Kidney tubule cell (primary cell): ENCODE measurements at regions not wholly inside any gene's neighbourhood (a gene's known extent, or its start where the extent isn't known, plus 50 kb on each side); places are given as distances from the start of the nearest gene placed in this dataset.

Source experiments
- DNase-seq: peaks from one replicate; pipeline ENCODE4 v3.0.0-alpha.2; 2018; ENCODE audit warnings: low spot score

DNA sequence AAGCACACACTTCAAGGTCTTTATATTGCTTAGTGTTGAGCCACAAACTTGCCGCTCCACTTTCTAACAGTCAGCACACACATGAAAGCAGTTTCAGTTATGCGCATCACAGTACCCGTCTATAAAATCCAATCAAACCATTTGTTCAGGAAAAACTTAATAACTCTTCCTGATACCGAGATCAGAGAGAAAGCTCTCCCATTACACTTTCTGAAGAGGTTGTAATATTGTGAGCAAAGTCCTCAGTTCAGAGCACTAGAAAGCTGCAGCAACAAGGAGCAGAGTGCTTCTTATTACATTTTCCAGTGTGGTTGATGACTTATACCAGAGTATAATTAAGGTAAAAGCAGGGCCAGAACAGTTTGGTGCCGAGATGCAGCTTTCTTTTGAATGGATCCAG lies 102.8 kb upstream of the F3 start:
- no peak for DNase-seq

DNA sequence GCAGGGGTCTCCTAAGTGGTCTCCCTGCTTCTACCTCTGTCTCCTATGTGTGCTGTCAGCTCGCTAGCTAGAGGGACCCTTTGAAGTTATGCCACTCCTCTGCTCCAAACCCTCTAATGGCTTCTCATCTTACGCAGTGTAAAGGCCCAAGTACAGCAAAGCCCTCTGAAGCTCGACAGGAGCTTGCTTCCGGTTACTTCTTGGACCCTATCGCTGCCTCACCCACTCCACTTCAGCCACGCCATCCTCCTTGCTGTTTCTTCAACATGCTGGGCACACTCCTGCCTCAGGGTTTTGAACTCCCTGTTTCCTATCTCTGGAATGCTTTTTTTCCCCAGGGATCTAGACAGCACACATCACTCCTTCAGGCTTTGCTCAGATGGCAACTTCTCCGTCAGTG lies 102.3 kb upstream of the F3 start:
- DNase-seq: no peak

DNA sequence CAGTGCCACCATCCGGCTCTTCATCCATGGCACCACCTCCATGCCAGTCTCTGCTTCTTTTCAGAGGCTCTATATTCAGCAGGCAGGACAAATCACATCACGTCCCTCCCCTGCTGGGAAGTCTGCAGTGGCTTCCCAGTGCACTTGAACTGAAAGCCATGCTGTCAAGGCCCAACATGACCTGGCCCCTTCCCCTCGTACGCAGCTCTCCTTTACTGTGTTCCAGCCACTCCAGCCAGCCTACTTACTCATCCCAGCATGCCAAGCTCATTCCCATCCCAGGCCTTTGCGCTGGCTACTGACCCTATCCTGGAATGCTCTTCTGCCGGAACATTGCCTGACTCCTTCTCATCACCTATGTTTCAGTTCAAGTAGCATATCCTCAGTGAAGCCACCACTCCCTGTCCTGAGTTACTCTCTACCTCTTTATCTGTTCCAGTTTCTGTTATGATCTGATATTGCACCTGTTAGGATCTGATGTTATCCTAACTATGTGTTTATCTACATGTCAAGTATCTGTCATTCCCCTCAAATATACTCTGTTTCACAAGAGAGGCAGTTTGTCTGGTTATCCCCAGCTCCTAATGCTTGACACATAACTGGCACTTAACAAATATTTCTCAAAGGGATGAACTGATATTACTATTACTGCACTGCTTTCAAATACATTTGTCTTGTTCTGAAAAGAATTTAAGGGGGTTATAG lies 101.2 kb upstream of the F3 start:
- DNase-seq: no peak

DNA sequence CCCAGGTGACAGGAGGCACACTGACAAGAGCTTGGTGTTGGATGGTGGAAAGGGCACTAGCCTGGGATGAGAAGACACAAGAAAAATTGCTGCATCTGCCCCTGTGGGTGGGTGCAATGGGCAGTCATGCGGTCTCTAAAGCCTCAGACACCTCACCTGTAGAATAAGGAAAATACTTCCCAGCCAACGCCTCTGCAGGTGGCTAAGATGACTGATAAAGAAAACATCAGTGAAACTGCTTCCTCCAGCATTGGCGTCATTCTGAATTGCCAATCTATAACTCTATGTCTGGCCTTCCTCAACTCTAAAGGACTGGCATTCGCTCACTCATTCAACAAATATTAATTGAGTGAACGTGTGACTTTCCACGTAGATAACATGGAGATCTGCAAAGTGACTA lies 100.4 kb upstream of the F3 start:
- DNase-seq: peak; percentile 89

DNA sequence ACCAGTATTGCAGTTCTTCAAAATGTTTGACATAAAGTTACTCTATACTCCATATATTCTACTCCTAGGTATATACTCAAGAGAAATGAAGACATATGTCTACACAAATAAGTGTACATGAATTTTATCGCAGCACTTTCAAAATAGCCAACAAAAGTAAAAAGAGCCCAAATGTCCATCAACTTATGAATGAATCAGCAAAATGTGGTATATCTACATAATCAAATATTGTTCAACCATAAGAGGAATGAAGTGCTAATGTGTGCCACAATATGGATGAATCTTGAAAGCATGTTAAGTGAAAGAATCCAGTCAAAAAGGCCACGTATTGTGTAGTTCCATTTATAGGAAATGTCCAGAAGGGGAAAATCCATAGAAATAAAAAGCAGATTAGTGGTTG lies 98.6 kb upstream of the F3 start:
- DNase-seq: no peak

DNA sequence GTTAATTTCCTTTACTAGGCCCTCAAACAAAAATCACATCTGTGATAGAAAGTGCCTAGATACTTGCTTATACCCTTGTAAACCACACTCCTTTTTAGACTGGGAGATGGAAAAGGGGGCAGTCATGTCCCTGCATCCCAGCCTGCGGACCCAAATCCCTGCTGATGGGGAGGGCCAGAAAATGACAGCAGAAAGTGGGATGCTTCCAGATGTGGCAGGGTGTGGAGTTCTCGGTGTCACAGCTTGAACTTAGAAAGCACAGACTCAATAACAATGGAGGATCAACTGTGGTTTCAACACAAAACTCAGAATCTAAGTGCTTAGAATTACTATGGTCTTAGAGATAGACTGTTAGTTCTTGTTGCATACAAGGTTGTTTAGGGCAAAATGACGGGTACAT lies 95.6 kb upstream of the F3 start:
- no peak for DNase-seq

DNA sequence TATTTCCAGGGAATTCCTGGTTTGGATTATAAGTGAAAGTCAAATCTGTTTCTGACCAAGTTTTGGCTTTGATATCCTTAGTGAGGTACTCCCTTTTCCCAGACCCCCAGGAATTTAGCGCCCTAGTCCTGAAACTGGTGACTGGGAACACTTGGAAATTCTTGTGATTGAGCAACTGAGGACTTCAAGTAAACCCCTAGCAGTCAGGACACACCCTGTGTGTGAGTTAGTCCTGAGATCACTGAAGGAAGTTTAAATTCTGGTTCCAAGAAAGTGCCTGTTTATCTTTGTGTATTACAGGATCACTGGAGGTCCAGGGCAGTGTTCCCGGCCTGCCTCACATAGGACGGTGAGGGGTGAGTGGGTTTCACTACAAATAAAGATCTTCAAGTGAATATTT lies 95.1 kb upstream of the F3 start:
- no peak for DNase-seq

DNA sequence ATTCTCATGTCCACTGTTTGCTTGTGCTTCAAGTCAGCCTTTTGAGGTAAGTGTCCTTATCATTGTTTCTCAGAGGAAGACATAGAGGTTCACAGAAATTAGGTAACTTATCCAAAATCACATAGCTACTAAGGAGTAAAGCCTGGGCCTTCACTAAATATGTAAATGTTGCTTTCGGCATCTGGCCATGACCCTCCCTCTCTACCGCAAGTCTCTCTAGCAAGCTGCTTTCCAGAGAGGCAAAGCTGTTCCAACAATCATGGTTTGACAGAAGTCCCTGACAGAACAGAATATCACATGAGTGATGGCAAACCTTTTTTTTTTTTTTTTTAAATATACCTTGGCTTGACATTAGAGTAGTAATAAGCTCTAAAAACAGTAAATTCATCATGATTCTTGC lies 94.5 kb upstream of the F3 start:
- DNase-seq: no peak

DNA sequence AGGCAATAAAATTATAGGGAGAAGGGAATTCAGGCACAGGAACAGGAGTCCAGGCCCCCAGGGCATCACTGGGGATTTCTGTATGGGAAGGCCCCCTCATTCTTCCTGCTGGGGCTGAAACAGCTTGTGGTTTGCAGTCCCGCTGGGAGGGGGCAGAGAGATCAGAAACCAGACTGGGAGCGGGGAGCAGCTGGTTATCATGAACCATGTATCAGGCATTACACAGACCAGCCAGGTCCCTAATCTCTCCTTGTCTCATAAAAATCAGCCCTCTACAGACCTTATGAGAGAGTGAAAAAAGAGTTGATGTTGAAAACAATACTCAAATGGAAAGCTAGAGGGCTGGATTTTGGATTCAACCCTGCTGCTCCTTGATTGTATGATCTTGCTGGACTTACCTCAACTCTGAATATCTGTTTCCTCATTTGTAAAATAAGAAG lies 93.4 kb upstream of the F3 start:
- no peak for DNase-seq

DNA sequence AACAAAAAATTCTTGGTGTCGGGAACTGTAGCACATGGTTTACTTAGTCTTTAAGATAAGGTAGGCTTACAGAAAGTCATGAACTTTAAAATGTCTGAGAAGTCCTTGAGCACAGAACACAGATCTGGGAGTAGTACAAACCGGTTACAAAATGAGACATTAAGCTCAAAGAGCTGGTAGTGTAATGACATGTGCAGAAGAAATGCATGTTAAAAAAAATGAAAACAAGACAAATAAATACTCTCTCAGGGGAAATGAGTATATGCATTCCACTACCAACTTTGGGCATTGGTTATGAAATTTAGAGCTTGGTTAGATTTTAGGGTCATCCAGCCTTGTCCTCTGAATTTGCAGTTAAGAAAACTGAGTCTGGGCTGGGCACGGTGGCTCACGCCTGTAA lies 91.5 kb upstream of the F3 start:
- DNase-seq: no peak

DNA sequence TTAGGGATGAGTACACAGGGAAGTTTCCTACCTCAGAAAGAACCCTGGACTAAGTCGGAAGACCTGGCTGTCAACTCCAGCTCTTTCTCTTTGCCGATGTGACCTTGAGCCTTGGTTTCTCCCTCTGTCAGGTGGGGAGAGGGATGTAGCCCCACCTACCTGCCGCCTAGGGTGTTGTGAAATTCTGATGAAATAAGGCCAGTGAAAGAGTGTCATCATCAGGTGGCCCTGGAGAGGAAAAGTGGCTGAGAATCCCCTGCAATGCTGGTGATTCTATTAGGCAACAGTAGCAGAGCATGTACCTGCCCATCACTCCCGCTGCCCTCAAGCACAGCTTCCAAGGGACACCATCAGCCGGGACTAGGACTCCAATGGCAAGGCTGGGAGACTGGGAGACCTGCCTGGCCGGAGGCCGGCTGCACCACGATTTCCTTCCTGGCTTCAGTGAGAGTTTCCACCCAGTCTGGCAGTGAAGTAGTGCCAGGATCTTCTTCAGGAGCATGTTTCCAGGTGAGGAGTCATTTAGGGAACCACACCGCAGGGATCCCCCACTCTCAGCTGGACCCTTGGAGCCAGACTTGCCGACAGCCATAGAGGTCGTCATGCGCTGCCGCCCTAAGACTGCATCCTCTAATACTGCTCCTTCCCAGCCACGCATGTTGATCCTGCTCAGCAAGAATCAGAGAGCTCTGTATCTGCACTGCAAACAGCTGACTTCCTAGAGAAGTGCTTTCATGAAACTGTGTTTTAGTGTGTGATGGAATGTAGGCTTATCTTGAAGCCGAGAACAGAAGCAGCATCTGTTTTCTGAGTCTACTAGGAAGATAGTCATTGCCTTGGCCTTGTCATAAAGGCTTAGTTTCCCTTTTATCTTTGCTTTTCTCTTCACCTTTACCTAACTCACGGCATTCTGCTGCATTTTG lies 88.0 kb upstream of the F3 start:
- no peak for DNase-seq

DNA sequence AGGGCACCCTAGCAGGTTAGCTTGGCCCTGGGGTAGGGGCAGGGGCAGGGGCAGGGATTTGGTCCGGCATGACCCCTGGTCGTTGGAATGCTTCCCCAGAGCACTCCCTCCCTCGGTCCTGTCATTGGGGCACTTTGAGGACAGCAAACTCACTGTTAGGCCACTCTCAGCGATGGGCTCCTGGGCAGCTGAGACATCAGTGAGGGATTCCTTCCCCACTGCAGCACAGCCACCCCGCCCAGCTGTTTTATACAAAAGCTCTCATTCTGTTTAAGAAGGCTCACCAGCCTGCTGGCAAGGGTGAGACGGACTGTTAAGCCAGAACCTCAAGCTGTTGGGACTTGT lies 86.9 kb upstream of the F3 start:
- DNase-seq: no peak

DNA sequence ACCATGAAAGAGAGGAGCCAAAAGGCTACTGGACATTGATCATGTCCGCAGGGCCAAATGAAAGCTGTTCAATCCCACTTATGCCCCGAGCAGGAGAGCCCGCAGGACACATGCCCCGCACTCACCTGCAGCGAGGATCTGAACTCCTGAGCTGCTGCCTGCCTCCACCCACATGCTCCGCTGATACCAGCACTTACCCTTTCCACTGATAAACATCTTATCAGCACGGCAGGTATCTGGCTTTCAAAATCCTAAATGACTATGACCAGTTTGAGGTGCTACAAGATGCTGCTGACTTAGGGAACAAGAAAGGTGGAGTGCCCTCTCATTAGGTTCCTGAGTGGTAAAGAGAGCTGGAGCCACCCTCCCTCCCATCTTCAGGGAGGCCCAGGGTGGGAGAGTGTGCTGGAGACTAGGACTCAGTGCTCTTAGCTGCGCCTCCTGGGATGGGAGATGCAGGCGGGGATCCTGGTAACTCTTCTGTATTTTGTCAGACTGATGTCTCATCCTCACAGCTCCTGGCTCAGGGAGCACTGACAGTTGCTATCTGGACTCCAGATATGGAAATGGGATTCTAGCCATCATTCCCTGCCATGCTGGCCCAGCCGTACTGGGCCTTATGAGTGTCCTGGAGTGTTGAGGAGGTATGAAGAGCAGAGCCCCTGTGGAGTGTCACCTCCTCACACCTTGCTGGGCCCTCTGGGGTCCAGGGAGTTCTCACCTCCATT lies 86.4 kb upstream of the F3 start:
- DNase-seq: no peak

DNA sequence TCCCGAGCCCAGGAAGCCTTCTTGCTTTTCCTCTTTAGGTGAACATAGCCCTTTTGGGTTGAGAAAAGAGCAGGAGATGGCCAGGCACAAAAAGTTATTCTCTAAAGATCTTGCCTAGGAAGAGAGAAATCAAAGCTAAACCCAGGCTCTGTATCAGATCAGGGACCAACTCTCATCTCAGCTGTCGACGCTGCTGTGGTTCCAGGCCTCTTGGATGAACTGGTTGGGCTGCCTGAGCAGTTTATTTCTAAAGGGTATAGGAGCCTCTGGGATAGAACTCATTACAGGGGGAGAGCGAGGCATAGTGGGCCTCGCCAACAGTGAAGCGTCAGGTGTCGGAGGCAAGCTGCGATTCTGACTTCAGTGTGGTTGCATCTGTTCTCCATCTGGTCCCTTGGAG lies 82.6 kb upstream of the F3 start:
- no peak for DNase-seq

DNA sequence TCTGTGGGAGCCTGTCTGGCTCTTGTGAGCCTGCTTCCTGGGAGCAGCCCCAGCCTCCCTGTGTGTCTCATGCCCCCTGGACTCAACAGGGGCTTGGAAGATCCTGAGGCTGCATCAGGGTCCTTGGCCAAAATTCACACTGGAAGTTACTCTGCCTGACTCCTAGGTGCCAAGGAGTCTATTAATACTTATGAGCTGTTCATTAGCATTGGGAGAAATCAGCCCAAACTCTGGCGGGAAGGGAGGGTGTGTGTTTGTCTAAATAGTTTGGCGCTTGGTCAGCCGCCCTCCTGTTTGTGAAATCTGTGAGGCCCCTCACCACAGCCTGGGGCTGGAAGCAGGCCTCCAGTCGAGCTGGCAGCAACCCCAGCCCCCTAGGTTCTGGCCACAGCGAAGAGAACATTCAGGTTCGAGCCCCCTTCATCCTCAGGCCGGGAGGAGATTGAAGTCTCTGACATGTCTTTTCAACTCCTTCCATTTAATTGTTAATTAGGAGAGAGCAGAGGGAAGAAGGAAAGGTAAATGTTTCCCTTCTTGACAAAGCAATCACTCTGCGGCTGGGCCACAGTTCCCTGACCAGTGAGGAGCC lies 82.1 kb upstream of the F3 start:
- DNase-seq: peak; percentile 65

DNA sequence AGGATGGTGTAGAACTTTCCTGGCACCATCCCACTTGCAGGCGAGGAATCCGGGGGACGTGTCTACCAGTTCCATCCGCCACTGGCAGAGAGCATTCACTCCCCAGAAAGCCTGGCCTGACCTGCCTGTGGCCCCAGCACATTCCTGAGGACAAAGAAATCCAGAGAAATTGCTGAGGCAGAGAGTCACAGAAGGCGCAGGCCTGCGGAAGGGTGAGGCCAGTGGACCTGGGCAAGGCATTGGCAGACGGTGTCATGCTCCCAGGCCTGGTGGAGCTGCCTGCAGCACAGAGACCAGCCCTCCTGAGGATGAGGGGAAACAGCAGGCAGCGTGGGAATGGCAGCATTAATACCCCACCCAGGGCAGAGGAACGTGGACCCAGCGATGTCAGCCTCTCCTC lies 81.2 kb upstream of the F3 start:
- peak; percentile 96 for DNase-seq

DNA sequence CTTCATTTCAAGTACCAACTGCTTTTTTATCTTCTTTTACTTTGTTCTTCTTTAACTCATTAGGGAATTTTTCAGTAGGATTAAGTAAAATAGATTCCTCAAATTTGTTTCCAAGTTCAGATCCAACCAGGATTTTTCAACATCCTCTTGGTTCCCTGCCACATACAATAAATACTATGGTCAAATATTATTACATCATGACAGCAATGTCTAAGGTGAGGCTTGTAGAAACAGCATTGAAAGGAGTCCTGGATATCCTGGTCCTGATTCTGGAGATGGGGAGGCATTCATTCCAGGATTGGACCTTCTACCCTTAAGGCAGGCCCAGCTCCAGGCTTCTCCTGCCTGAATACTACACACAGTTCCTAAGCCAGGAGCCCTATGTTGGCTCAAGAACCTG lies 80.2 kb upstream of the F3 start:
- DNase-seq: no peak

DNA sequence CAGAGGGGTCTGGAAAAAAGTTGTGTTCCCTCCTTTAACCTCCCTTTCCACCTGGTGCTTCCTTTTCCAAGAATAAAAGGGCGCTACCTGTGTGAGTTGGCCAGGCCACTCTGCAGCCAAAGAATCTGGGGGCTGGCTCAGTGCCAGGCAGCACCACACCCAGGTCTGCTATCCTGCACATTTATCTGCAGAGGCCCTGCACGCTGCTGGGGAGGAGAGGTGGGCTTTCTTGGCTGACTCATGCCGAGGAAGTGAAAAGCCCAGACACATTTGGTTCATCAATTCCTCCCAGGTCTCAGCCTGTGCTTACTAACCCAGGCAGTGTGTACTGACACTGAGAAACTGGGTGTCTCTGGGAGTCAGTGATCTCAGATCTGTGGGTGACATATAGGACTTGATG lies 79.8 kb upstream of the F3 start:
- peak; percentile 97 for DNase-seq

DNA sequence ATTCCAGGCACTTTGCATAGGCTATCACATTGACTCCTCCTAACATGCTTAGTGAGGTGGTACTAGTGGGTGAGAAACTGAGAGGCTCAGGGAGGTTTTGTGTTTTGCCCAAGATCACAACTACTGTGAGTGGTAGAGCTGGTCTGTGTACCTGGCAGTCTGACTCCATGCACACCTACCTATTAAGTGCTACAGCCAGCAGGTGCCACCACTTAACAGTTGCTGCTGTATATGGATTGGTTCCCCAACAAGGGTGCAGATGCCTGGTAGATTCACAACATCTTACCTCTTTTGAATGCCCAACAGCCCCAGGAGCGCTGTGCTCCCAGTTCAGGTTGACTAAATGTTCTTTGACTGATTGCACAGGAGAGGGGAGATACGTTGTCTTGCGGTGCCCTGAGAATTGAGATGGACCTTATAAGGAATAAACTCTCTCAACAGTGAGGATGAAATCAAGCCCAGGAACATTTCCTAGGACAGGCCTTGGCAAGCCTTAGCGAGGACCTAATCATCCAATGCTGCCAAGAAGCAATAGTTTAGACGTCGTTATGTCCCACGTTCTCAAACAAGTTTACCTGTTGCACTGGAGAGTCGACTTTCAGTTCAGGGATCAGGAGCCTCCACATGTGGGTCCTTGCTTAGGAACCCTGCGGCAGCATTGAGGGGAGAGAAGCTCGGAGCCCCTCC lies 78.9 kb upstream of the F3 start:
- no peak for DNase-seq

DNA sequence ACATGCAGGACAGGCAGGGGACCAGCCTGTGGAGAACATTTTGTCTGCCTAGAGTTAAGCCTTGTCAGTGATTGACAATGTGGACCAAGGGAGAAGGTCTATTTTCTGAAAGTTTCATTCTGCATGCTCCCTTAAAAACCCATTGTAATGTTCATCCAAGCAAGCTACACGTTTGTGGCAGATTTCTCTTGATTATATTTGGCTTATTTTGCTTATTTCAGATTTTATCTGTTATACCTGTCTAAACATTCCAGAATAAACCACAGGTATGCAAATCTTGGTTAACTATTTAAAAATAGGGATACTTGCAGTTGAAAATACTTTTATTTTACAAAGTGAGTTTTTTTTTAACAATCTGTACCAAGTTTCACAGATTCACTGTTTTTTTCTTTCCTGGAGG lies 78.2 kb upstream of the F3 start:
- peak; percentile 21 for DNase-seq

DNA sequence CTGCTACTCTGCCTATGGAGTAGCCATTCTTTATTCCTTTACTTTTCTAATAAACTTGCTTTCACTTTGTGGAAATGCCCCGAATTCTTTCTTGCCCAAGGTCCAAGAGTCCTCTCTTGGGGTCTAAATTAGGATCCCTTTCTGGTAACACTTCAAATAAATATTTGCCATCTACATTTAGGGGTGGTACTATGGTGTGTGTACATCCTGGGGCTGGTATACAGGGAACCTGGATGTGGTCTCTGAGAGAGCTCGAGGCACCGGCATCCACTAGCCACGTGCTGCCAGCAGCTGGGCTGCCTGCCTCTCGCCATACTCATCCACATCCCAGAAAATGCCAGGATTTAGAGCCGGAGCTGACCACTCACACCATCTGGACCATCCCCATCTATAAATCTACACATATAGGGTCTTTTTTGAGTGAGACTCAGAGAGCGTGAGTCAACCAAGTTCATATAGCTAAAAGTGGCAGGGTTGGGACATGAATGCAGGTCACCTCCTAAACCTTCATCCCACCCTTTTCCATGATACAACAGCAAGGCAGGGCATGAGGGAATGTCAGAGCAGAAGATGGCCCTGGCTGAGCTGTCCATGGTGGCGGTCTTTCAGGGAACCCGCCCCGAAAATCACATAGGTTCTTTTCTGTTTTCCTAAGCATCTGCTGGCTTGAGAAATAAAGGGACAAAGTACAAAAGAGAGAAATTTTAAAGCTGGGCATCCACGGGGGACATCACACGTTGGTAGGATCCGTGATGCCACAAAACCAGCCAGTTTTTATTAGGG lies 76.6 kb upstream of the F3 start:
- no peak for DNase-seq
